RWPE2 (cell line): ENCODE measurements at regions not wholly inside any gene's neighbourhood (a gene's known extent, or its start where the extent isn't known, plus 50 kb on each side); places are given as distances from the start of the nearest gene placed in this dataset.

Source experiments
- ATAC-seq: fragments of 200-7000 bp; cut with Tn5 transposase; 3 replicates; pipeline ENCODE4 v1.9.1; 2021; ENCODE audit warnings: low read depth
- DNase-seq: peaks from one replicate; pipeline ENCODE4 v3.0.0-alpha.2; 2020; ENCODE audit warnings: low spot score
- H3K27ac ChIP-seq: fragments of 450-650 bp; 2 replicates; pipeline ENCODE4 v1.5.1; 2017; ENCODE audit warnings: mild to moderate bottlenecking; ENCODE audit not compliant: poor library complexity, severe bottlenecking
- H3K27me3 ChIP-seq: fragments of 250-450 bp; sonication (Bioruptor Pico); 2 replicates; pipeline ENCODE4 v1.5.1; 2021; ENCODE audit warnings: mild to moderate bottlenecking, moderate library complexity; ENCODE audit not compliant: insufficient read depth, poor library complexity, severe bottlenecking
- H3K36me3 ChIP-seq: fragments of 250-450 bp; sonication (Bioruptor Pico); 2 replicates; pipeline ENCODE4 v1.5.1; 2020; ENCODE audit warnings: low read depth, mild to moderate bottlenecking, moderate library complexity
- H3K4me1 ChIP-seq: fragments of 250-450 bp; sonication (Bioruptor Pico); 2 replicates; pipeline ENCODE4 v1.5.1; 2021; ENCODE audit warnings: mild to moderate bottlenecking, moderate library complexity; ENCODE audit not compliant: insufficient read depth, poor library complexity, severe bottlenecking
- H3K4me3 ChIP-seq: fragments of 250-450 bp; sonication (Bioruptor Pico); 2 replicates; pipeline ENCODE4 v1.5.1; 2021; ENCODE audit warnings: mild to moderate bottlenecking, moderate library complexity; ENCODE audit not compliant: severe bottlenecking
- H3K9me3 ChIP-seq: fragments of 250-450 bp; sonication (Bioruptor Pico); 2 replicates; pipeline ENCODE4 v1.5.1; 2021; ENCODE audit warnings: mild to moderate bottlenecking, moderate library complexity; ENCODE audit not compliant: severe bottlenecking
- CTCF ChIP-seq: fragments of 450-650 bp; IDR thresholded peaks from one replicate; pipeline ENCODE4 v1.5.1; 2017; ENCODE audit warnings: mild to moderate bottlenecking, moderate library complexity; ENCODE audit not compliant: poor library complexity, severe bottlenecking

GRCh38 chr7:12508554-12508953, 62.0 kb upstream of the SCIN start:
- DNase-seq (no peak), ATAC-seq (no peak)
- H3K27ac ChIP-seq, result no peak overlapping the region
- no peak for TF ChIP-seq CTCF
- no peaks in the 10 kb centered on the region for H3K27me3 ChIP-seq
- H3K4me1 ChIP-seq, result no peaks in the 10 kb centered on the region
- H3K4me3 ChIP-seq, result no peak overlapping the region
- H3K9me3 ChIP-seq, result no peaks in the 10 kb centered on the region
- no peaks in the 10 kb centered on the region for H3K36me3 ChIP-seq

- ATAC-seq, result no peak
- TF ChIP-seq CTCF, result no peak
- H3K36me3 ChIP-seq, result no peaks in the 10 kb centered on the region
- no peak overlapping the region for H3K27ac ChIP-seq
- DNase-seq, result no peak
- no peaks in the 10 kb centered on the region for H3K4me1 ChIP-seq
- peaks cover 3% of the 10 kb centered on the region for H3K27me3 ChIP-seq
- peaks cover 3% of the 10 kb centered on the region for H3K9me3 ChIP-seq
- H3K4me3 ChIP-seq, result no peak overlapping the region
These were observed 53.1 kb upstream of the SCIN start for GRCh38 chr7:12517451-12517850.

- Histone ChIP-seq H3K27ac (no peak overlapping the region), H3K27me3 (peaks cover 3% of the 10 kb centered on the region), H3K36me3 (no peaks in the 10 kb centered on the region; the same call in 1 of the 2 replicates), H3K9me3 (peaks cover 3% of the 10 kb centered on the region), H3K4me3 (no peak overlapping the region), H3K4me1 (no peaks in the 10 kb centered on the region)
- ATAC-seq, result peak; percentile 55; the same call in 2 of the 3 replicates
- DNase-seq, result no peak
- peak; percentile 32 for TF ChIP-seq CTCF
These were observed 51.4 kb upstream of the SCIN start for GRCh38 chr7:12518920-12519681.

GRCh38 chr7:12519682-12520009, 50.9 kb upstream of the SCIN start:
- Histone ChIP-seq H3K27ac (no peak overlapping the region), H3K27me3 (peaks cover 3% of the 10 kb centered on the region), H3K36me3 (no peaks in the 10 kb centered on the region; the same call in 1 of the 2 replicates), H3K4me1 (no peaks in the 10 kb centered on the region), H3K4me3 (no peak overlapping the region), H3K9me3 (peaks cover 3% of the 10 kb centered on the region)
- 0 out of 3 replicates have a peak, but pooled peaks have one; percentile 14 for ATAC-seq
- DNase-seq, result no peak
- no peak for TF ChIP-seq CTCF
